Transverse colon (tissue), 4 donors: ENCODE measurements at regions not wholly inside any gene's neighbourhood (a gene's known extent, or its start where the extent isn't known, plus 50 kb on each side); places are given as distances from the start of the nearest gene placed in this dataset.

Source experiments
- POLR2A ChIP-seq: fragments of 450-650 bp; IDR thresholded peaks from one replicate; pipeline ENCODE4 v1.6.1; 2016; ENCODE audit warnings: antibody characterized with exemption, mild to moderate bottlenecking, moderate library complexity
- POLR2AphosphoS5 ChIP-seq, 3 donors: sonication (generic); formaldehyde crosslinking; IDR thresholded peaks; one replicate each; pipeline ENCODE4 v1.6.1; 2016; ENCODE audit warnings: antibody characterized with exemption in 3 of 3
- TF ChIP-seq, protein P1 (sequence below), 5 experiments: fragments of 200-600 bp in 3 of 5; fragments of 450-650 bp in 2 of 5; sonication (generic) in 3 of 5; IDR thresholded peaks; 1 replicate in 2 of 5; 2 replicates in 3 of 5; pipeline ENCODE4 v1.5.1; 2016 to 2017; ENCODE audit warnings: antibody characterized with exemption in 5 of 5, inconsistent platforms in 3 of 5, mild to moderate bottlenecking in 2 of 5, moderate library complexity in 1 of 5

DNA sequence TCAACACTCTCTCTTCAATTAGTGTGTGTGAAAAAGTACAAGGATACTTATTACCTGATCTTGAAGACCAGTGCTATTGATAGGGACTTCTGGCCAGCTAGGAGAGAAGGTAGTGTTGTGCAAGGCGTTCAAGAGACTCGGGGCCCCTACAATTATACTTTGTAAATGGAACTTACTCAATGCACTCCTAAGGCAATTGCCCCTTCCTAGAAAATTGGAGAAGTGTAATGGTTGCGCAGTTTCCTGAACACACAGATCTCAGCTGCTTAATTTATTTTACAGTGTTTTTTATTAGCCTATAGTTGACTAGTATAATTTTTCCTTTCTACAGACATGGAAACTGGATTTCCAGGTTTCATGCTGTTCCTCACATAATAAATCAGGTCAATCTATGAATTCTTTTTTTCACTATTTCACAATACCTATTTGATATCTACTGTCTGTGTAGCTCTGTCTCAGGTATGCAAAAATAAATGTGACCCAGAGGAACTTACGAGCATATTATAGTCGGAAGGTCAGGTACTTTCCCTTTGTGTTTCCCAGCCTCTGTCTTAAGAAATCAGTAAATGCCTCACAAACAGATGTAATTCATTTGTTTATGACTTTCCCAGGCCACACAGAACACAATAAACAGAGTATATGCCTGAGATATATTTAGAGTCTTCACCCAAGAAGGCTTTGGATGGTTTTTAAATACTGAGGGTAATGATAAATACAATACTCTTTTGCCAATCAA, 89.1 kb upstream of the TET2 start:
- TF ChIP-seq, protein P1, sequence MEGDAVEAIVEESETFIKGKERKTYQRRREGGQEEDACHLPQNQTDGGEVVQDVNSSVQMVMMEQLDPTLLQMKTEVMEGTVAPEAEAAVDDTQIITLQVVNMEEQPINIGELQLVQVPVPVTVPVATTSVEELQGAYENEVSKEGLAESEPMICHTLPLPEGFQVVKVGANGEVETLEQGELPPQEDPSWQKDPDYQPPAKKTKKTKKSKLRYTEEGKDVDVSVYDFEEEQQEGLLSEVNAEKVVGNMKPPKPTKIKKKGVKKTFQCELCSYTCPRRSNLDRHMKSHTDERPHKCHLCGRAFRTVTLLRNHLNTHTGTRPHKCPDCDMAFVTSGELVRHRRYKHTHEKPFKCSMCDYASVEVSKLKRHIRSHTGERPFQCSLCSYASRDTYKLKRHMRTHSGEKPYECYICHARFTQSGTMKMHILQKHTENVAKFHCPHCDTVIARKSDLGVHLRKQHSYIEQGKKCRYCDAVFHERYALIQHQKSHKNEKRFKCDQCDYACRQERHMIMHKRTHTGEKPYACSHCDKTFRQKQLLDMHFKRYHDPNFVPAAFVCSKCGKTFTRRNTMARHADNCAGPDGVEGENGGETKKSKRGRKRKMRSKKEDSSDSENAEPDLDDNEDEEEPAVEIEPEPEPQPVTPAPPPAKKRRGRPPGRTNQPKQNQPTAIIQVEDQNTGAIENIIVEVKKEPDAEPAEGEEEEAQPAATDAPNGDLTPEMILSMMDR (IDR thresholded peaks at IDR 0.05), result no peak
- TF ChIP-seq POLR2A, result no peak
- TF ChIP-seq POLR2AphosphoS5 (IDR thresholded peaks at IDR 0.05), result no peak
